Endodermal cell (in vitro differentiated cells): ENCODE measurements at regions not wholly inside any gene's neighbourhood (a gene's known extent, or its start where the extent isn't known, plus 50 kb on each side); places are given as distances from the start of the nearest gene placed in this dataset.

Experiments used
- DNase-seq: peaks from one replicate; pipeline ENCODE4 v3.0.0-alpha.2; 2017
- H3K27ac ChIP-seq: 2 replicates; pipeline ENCODE4 v1.5.1; 2013; ENCODE audit warnings: mild to moderate bottlenecking, low read depth, low read length, moderate library complexity
- H3K27me3 ChIP-seq: 2 replicates; pipeline ENCODE4 v1.6.1; 2013; ENCODE audit warnings: mild to moderate bottlenecking, low read length, moderate library complexity; ENCODE audit not compliant: insufficient read depth, control insufficient read depth, poor library complexity, severe bottlenecking
- H3K36me3 ChIP-seq: 2 replicates; pipeline ENCODE4 v1.7.0; 2013; ENCODE audit warnings: mild to moderate bottlenecking, low read length, moderate library complexity; ENCODE audit not compliant: control insufficient read depth, insufficient read depth
- H3K4me1 ChIP-seq: one replicate; pipeline ENCODE4 v1.7.0; 2013; ENCODE audit warnings: low read length; ENCODE audit not compliant: control insufficient read depth, insufficient read depth
- H3K4me3 ChIP-seq: 2 replicates; pipeline ENCODE4 v1.5.1; 2013; ENCODE audit warnings: mild to moderate bottlenecking, low read length, moderate library complexity
- H3K9ac ChIP-seq: 2 replicates; pipeline ENCODE4 v1.6.1; 2013; ENCODE audit warnings: mild to moderate bottlenecking, low read length, moderate library complexity; ENCODE audit not compliant: poor library complexity, severe bottlenecking; ENCODE audit errors: extremely low read depth
- H3K9me3 ChIP-seq: 2 replicates; pipeline ENCODE4 v1.6.1; 2013; ENCODE audit warnings: mild to moderate bottlenecking, low read length, moderate library complexity; ENCODE audit not compliant: control insufficient read depth
- H3K27ac Mint-ChIP-seq: 2 replicates; pipeline ENCODE4 v1.8.0; 2020; ENCODE audit warnings: mixed read lengths
- H3K27me3 Mint-ChIP-seq: 2 replicates; pipeline ENCODE4 v1.8.0; 2021; ENCODE audit warnings: mild to moderate bottlenecking, mixed read lengths; ENCODE audit not compliant: insufficient read depth
- H3K36me3 Mint-ChIP-seq: 2 replicates; pipeline ENCODE4 v1.8.0; 2020; ENCODE audit warnings: low read depth, mixed read lengths
- H3K4me1 Mint-ChIP-seq: 2 replicates; pipeline ENCODE4 v1.8.0; 2020; ENCODE audit warnings: mixed read lengths
- H3K4me3 Mint-ChIP-seq: 2 replicates; pipeline ENCODE4 v1.8.0; 2020; ENCODE audit warnings: mild to moderate bottlenecking, moderate library complexity, mixed read lengths
- H3K9me3 Mint-ChIP-seq: 2 replicates; pipeline ENCODE4 v1.8.0; 2020; ENCODE audit warnings: mild to moderate bottlenecking, mixed read lengths
- WGBS, 2 experiments: methylation state at CpG; one replicate each; pipeline versions ENCODE4 v1.1.5 to v1.1.7; 2013; ENCODE audit warnings: missing lambda C conversion rate in 2 of 2, mixed read lengths in 1 of 2; ENCODE audit not compliant: insufficient coverage in 1 of 2, insufficient read length in 1 of 2; 5-methylcytosine and 5-hydroxymethylcytosine counted together
- TF ChIP-seq, protein P1 (sequence below): fragments of 200-600 bp; sonication (generic); conservative IDR thresholded peaks from 2 replicates; pipeline ENCODE4 v1.5.0; 2021; ENCODE audit warnings: antibody characterized with exemption, mild to moderate bottlenecking

DNA sequence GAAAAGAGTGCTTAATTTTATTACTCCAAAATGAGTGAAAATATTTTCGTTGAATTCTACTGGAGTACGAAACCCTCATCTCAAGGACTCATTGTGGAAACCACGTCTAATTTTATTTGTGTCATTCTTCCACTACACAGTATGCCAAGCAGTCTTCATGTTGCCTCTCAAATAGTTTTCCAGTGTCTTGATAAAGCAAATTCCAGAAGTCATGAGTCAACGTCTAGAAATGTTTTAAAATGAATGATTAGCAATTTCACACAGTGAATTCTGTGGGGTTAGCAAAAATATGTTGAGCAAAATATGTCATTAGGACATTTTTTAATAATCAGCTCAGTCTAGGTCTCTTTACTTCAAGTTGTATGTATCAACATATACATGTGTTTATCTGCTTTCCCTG is 865.5 kb downstream of the DSC3 start:
- H3K4me1 Mint-ChIP-seq: no peaks in the 10 kb centered on the region
- Histone ChIP-seq H3K27me3 (no peaks in the 10 kb centered on the region), H3K36me3 (no peaks in the 10 kb centered on the region), H3K4me3 (no peak overlapping the region), H3K27ac (no peak overlapping the region), H3K9ac (no peak overlapping the region), H3K4me1 (no peaks in the 10 kb centered on the region), H3K9me3 (no peaks in the 10 kb centered on the region)
- H3K27me3 Mint-ChIP-seq: no peaks in the 10 kb centered on the region
- peaks cover 14% of the 10 kb centered on the region for H3K9me3 Mint-ChIP-seq
- DNase-seq: no peak
- H3K4me3 Mint-ChIP-seq: no peak overlapping the region
- no peaks in the 10 kb centered on the region for H3K36me3 Mint-ChIP-seq
- TF ChIP-seq, protein P1, sequence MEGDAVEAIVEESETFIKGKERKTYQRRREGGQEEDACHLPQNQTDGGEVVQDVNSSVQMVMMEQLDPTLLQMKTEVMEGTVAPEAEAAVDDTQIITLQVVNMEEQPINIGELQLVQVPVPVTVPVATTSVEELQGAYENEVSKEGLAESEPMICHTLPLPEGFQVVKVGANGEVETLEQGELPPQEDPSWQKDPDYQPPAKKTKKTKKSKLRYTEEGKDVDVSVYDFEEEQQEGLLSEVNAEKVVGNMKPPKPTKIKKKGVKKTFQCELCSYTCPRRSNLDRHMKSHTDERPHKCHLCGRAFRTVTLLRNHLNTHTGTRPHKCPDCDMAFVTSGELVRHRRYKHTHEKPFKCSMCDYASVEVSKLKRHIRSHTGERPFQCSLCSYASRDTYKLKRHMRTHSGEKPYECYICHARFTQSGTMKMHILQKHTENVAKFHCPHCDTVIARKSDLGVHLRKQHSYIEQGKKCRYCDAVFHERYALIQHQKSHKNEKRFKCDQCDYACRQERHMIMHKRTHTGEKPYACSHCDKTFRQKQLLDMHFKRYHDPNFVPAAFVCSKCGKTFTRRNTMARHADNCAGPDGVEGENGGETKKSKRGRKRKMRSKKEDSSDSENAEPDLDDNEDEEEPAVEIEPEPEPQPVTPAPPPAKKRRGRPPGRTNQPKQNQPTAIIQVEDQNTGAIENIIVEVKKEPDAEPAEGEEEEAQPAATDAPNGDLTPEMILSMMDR: no peak
- no peak overlapping the region for H3K27ac Mint-ChIP-seq
- WGBS, 2 experiments: 88 to 93% methylated on average over 3 to 4 of the region's 4 CpGs

DNA sequence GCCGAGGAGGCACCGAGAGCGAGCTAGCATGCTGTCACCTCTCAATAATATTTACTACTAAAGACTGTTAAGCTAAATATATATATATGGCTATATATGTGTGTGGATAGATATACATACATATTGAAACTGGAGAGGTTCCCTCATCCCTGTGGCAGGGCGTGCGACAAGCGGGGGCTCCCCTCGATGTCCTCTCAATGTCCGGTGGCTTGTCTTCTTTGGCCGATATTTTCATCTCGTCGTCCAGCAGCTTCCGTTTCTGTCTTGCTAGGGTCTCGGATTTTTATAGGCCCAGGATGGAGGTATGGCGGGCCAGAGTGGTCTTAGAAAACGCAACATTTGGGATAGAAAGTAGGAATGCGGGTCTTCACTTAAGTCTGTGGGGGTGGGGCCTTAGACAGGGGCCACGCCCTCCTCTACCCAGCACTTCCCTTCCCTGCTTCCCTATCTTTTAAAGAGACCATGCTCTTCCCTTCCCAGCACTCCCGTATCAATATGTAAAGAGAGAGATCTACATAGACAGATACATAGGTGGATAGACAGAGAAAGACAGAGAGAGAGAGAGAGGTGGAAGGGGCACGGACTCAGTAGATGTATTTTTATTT is 866.8 kb downstream of the DSC3 start:
- Mint-ChIP-seq H3K27me3 (no peaks in the 10 kb centered on the region), H3K4me1 (no peaks in the 10 kb centered on the region), H3K36me3 (no peaks in the 10 kb centered on the region), H3K4me3 (no peak overlapping the region), H3K27ac (no peak overlapping the region), H3K9me3 (peaks cover 14% of the 10 kb centered on the region)
- H3K9ac ChIP-seq: no peak overlapping the region
- 87 to 91% methylated on average over 3 to 12 of the region's 19 CpGs for WGBS, 2 experiments
- no peaks in the 10 kb centered on the region for H3K9me3 ChIP-seq
- TF ChIP-seq, protein P1: no peak
- no peaks in the 10 kb centered on the region for H3K4me1 ChIP-seq
- no peaks in the 10 kb centered on the region for H3K36me3 ChIP-seq
- no peak overlapping the region for H3K27ac ChIP-seq
- H3K4me3 ChIP-seq: no peak overlapping the region
- no peaks in the 10 kb centered on the region for H3K27me3 ChIP-seq
- DNase-seq: no peak

DNA sequence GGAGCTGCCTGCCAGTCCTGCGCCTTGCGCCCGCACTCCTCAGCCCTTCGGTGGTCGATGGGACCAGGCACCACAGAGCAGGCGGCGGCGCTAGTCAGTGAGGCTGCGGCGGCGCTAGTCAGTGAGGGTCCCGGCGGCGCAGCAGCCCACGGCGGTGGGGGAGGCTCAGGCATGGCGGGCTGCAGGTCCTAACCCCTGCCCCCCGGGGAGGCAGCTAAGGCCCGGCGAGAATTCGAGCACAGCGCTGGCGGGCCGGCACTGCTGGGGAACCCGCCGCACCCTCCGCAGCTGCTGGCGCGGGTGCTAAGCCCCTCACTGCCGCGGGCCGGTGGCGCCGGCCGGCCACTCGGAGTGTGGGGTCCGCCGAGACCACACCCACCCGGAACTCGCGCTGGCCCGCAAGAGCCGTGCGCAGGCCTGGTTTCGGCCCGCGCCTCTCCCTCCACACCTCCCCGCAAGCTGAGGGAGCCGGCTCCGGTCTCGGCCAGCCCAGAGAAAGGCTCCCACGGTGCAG is 867.4 kb downstream of the DSC3 start:
- Histone ChIP-seq H3K4me1 (no peaks in the 10 kb centered on the region), H3K36me3 (no peaks in the 10 kb centered on the region), H3K4me3 (no peak overlapping the region), H3K9ac (no peak overlapping the region), H3K9me3 (no peaks in the 10 kb centered on the region), H3K27me3 (no peaks in the 10 kb centered on the region), H3K27ac (no peak overlapping the region)
- Mint-ChIP-seq H3K27me3 (no peaks in the 10 kb centered on the region), H3K4me1 (no peaks in the 10 kb centered on the region), H3K27ac (no peak overlapping the region), H3K9me3 (peaks cover 14% of the 10 kb centered on the region), H3K36me3 (no peaks in the 10 kb centered on the region), H3K4me3 (no peak overlapping the region)
- 96 to 100% methylated on average over 5 to 52 of the region's 52 CpGs for WGBS, 2 experiments
- TF ChIP-seq, protein P1: no peak
- no peak for DNase-seq
